HEK293 (cell line): ENCODE measurements at regions not wholly inside any gene's neighbourhood (a gene's known extent, or its start where the extent isn't known, plus 50 kb on each side); places are given as distances from the start of the nearest gene placed in this dataset.

Experiments used
- CTCF ChIA-PET: fragments of 350-600 bp; formaldehyde crosslinking; extraction: SDS; loops from one replicate; lab custom pipeline; 2021; ENCODE audit warnings: antibody characterized with exemption; lab: Yijun Ruan, JAX
- POLR2A ChIA-PET: fragments of 300-600 bp; formaldehyde crosslinking; extraction: SDS; loops from one replicate; lab custom pipeline; 2020; ENCODE audit warnings: antibody characterized with exemption, inconsistent platforms; lab: Yijun Ruan, JAX
- H3K27ac ChIP-seq: fragments of 200-500 bp; sonication (Bioruptor generic); 2 replicates; pipeline ENCODE4 v1.5.1; 2014; ENCODE audit warnings: low read depth, low read length, control low read depth, inconsistent platforms; ENCODE audit errors: extremely low read depth
- H3K36me3 ChIP-seq, 2 experiments: fragments of 200-500 bp in 1 of 2; sonication (Bioruptor generic) in 1 of 2; 1 replicate in 1 of 2; 2 replicates in 1 of 2; pipeline ENCODE4 v1.5.1; 2014 to 2017; ENCODE audit warnings: inconsistent platforms in 2 of 2, low read length in 2 of 2; ENCODE audit not compliant: control insufficient read depth in 2 of 2, insufficient read depth in 1 of 2
- H3K4me1 ChIP-seq: fragments of 200-500 bp; sonication (Bioruptor generic); 2 replicates; pipeline ENCODE4 v1.5.1; 2014; ENCODE audit warnings: mild to moderate bottlenecking, low read length, inconsistent platforms; ENCODE audit not compliant: control insufficient read depth, insufficient read depth
- H3K4me3 ChIP-seq: 2 replicates; pipeline ENCODE4 v1.5.1; 2011; ENCODE audit warnings: low read depth, mild to moderate bottlenecking, control low read depth, low read length, moderate library complexity
- H3K9me3 ChIP-seq: fragments of 200-500 bp; sonication (Bioruptor generic); 2 replicates; pipeline ENCODE4 v1.5.1; 2014; ENCODE audit warnings: low read depth, low read length, inconsistent platforms; ENCODE audit not compliant: control insufficient read depth, insufficient read depth
- CTCF ChIP-seq: fragments of 450-650 bp; formaldehyde crosslinking; IDR thresholded peaks from 2 replicates; pipeline ENCODE4 v1.5.1; 2016; ENCODE audit warnings: missing biosample characterization, missing genetic modification characterization
- EGR2 ChIP-seq: fragments of 450-650 bp; formaldehyde crosslinking; IDR thresholded peaks from 2 replicates; pipeline ENCODE4 v1.5.1; 2016; ENCODE audit warnings: low read depth, missing biosample characterization, missing genetic modification characterization
- HOXA7 ChIP-seq: sonication (generic); formaldehyde crosslinking; IDR thresholded peaks from 2 replicates; pipeline ENCODE4 v1.8.1; 2022; ENCODE audit warnings: missing genetic modification reagents, borderline replicate concordance
- KLF1 ChIP-seq: fragments of 450-650 bp; formaldehyde crosslinking; IDR thresholded peaks from 2 replicates; pipeline ENCODE4 v1.5.1; 2016; ENCODE audit warnings: missing biosample characterization, missing genetic modification characterization
- KLF17 ChIP-seq: fragments of 450-650 bp; formaldehyde crosslinking; IDR thresholded peaks from 2 replicates; pipeline ENCODE4 v1.5.1; 2016; ENCODE audit warnings: missing biosample characterization, missing genetic modification characterization
- KLF7 ChIP-seq: fragments of 450-650 bp; formaldehyde crosslinking; IDR thresholded peaks from 2 replicates; pipeline ENCODE4 v1.5.1; 2016; ENCODE audit warnings: missing biosample characterization, missing genetic modification characterization, borderline replicate concordance
- PRDM6 ChIP-seq: fragments of 450-650 bp; formaldehyde crosslinking; IDR thresholded peaks from 2 replicates; pipeline ENCODE4 v1.5.1; 2017; ENCODE audit warnings: missing biosample characterization, missing genetic modification characterization
- ZBTB1 ChIP-seq: fragments of 450-650 bp; formaldehyde crosslinking; IDR thresholded peaks from 2 replicates; pipeline ENCODE4 v1.5.1; 2016; ENCODE audit warnings: missing biosample characterization, missing genetic modification characterization
- ZBTB48 ChIP-seq: fragments of 450-650 bp; formaldehyde crosslinking; IDR thresholded peaks from 2 replicates; pipeline ENCODE4 v1.5.1; 2016; ENCODE audit warnings: missing biosample characterization, missing genetic modification characterization
- ZNF112 ChIP-seq: fragments of 450-650 bp; formaldehyde crosslinking; IDR thresholded peaks from 2 replicates; pipeline ENCODE4 v1.5.0; 2017; ENCODE audit warnings: missing biosample characterization, missing genetic modification characterization
- ZNF132 ChIP-seq: fragments of 450-650 bp; formaldehyde crosslinking; IDR thresholded peaks from 2 replicates; pipeline ENCODE4 v1.5.1; 2017; ENCODE audit warnings: missing biosample characterization, missing genetic modification characterization, borderline replicate concordance
- ZNF133 ChIP-seq: fragments of 450-650 bp; formaldehyde crosslinking; IDR thresholded peaks from 2 replicates; pipeline ENCODE4 v1.5.1; 2016; ENCODE audit warnings: missing biosample characterization, missing genetic modification characterization
- ZNF280C ChIP-seq: fragments of 450-650 bp; formaldehyde crosslinking; IDR thresholded peaks from 2 replicates; pipeline ENCODE4 v1.5.1; 2016; ENCODE audit warnings: missing biosample characterization, missing genetic modification characterization
- ZNF521 ChIP-seq: fragments of 450-650 bp; formaldehyde crosslinking; IDR thresholded peaks from 2 replicates; pipeline ENCODE4 v1.5.1; 2017; ENCODE audit warnings: missing biosample characterization, mild to moderate bottlenecking, missing genetic modification characterization
- ZNF645 ChIP-seq: fragments of 450-650 bp; formaldehyde crosslinking; IDR thresholded peaks from 2 replicates; pipeline ENCODE4; 2016; ENCODE audit warnings: missing biosample characterization, missing genetic modification characterization
- ZNF670 ChIP-seq: fragments of 450-650 bp; formaldehyde crosslinking; IDR thresholded peaks from 2 replicates; pipeline ENCODE4 v1.5.1; 2016; ENCODE audit warnings: missing biosample characterization, missing genetic modification characterization, low read depth
- ZNF704 ChIP-seq: fragments of 450-650 bp; formaldehyde crosslinking; IDR thresholded peaks from 2 replicates; pipeline ENCODE4 v1.5.1; 2016; ENCODE audit warnings: missing biosample characterization, missing genetic modification characterization
- ZNF707 ChIP-seq: fragments of 450-650 bp; formaldehyde crosslinking; IDR thresholded peaks from 2 replicates; pipeline ENCODE4 v1.5.1; 2016; ENCODE audit warnings: missing biosample characterization, missing genetic modification characterization
- ZSCAN23 ChIP-seq: fragments of 450-650 bp; formaldehyde crosslinking; IDR thresholded peaks from 2 replicates; pipeline ENCODE4 v1.5.1; 2016; ENCODE audit warnings: missing biosample characterization, missing genetic modification characterization
- TF ChIP-seq, protein P1 (sequence below): fragments of 450-650 bp; formaldehyde crosslinking; IDR thresholded peaks from 2 replicates; pipeline ENCODE4 v1.5.1; 2016; ENCODE audit warnings: missing biosample characterization, missing genetic modification characterization
- TF ChIP-seq, protein P2 (sequence below): fragments of 450-650 bp; formaldehyde crosslinking; IDR thresholded peaks from 2 replicates; pipeline ENCODE4 v1.5.1; 2016; ENCODE audit warnings: missing biosample characterization, missing genetic modification characterization
- TF ChIP-seq, protein P3 (sequence below): fragments of 450-650 bp; formaldehyde crosslinking; IDR thresholded peaks from 2 replicates; pipeline ENCODE4 v1.5.1; 2017; ENCODE audit warnings: missing biosample characterization, missing genetic modification characterization

GRCh38 chr18:38284972-38285371 lies 719.4 kb upstream of the CELF4 start (continued):
- TF ChIP-seq, protein P1, sequence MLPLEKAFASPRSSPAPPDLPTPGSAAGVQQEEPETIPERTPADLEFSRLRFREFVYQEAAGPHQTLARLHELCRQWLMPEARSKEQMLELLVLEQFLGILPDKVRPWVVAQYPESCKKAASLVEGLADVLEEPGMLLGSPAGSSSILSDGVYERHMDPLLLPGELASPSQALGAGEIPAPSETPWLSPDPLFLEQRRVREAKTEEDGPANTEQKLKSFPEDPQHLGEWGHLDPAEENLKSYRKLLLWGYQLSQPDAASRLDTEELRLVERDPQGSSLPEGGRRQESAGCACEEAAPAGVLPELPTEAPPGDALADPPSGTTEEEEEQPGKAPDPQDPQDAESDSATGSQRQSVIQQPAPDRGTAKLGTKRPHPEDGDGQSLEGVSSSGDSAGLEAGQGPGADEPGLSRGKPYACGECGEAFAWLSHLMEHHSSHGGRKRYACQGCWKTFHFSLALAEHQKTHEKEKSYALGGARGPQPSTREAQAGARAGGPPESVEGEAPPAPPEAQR (tag by site-specific recombination): no peak
- TF ChIP-seq ZBTB48 (tag by site-specific recombination): no peak
- no peak for TF ChIP-seq KLF7 (tag by site-specific recombination)
- no peak for TF ChIP-seq ZSCAN23 (tag by site-specific recombination)
- TF ChIP-seq HOXA7 (CRISPR knock-in tag): no peak
- TF ChIP-seq ZNF521 (tag by site-specific recombination): no peak
- TF ChIP-seq ZNF280C (tag by site-specific recombination): no peak
- no peak for TF ChIP-seq ZBTB1 (tag by site-specific recombination)
- no peak for TF ChIP-seq ZNF645 (tag by site-specific recombination)
- TF ChIP-seq, protein P2, sequence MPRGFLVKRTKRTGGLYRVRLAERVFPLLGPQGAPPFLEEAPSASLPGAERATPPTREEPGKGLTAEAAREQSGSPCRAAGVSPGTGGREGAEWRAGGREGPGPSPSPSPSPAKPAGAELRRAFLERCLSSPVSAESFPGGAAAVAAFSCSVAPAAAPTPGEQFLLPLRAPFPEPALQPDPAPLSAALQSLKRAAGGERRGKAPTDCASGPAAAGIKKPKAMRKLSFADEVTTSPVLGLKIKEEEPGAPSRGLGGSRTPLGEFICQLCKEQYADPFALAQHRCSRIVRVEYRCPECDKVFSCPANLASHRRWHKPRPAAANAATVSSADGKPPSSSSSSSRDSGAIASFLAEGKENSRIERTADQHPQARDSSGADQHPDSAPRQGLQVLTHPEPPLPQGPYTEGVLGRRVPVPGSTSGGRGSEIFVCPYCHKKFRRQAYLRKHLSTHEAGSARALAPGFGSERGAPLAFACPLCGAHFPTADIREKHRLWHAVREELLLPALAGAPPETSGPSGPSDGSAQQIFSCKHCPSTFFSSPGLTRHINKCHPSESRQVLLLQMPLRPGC (tag by site-specific recombination): no peak
- no peak for TF ChIP-seq ZNF670 (tag by site-specific recombination)
- TF ChIP-seq, all 188 proteins: peak for 0

GRCh38 chr18:38263066-38263465 lies 697.5 kb upstream of the CELF4 start:
- no peak overlapping the region for H3K27ac ChIP-seq
- TF ChIP-seq, protein P3, sequence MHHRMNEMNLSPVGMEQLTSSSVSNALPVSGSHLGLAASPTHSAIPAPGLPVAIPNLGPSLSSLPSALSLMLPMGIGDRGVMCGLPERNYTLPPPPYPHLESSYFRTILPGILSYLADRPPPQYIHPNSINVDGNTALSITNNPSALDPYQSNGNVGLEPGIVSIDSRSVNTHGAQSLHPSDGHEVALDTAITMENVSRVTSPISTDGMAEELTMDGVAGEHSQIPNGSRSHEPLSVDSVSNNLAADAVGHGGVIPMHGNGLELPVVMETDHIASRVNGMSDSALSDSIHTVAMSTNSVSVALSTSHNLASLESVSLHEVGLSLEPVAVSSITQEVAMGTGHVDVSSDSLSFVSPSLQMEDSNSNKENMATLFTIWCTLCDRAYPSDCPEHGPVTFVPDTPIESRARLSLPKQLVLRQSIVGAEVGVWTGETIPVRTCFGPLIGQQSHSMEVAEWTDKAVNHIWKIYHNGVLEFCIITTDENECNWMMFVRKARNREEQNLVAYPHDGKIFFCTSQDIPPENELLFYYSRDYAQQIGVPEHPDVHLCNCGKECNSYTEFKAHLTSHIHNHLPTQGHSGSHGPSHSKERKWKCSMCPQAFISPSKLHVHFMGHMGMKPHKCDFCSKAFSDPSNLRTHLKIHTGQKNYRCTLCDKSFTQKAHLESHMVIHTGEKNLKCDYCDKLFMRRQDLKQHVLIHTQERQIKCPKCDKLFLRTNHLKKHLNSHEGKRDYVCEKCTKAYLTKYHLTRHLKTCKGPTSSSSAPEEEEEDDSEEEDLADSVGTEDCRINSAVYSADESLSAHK: no peak
- TF ChIP-seq PRDM6 (tag by site-specific recombination) (no peak), ZNF133 (tag by site-specific recombination) (no peak), ZNF112 (no peak), KLF1 (tag by site-specific recombination) (no peak), KLF17 (tag by site-specific recombination) (no peak), ZNF704 (tag by site-specific recombination) (no peak), ZNF132 (tag by site-specific recombination) (no peak), EGR2 (tag by site-specific recombination) (no peak), CTCF (no peak), ZNF707 (tag by site-specific recombination) (no peak), ZSCAN23 (tag by site-specific recombination) (no peak)

More at GRCh38 chr18:38263066-38263465, 697.5 kb upstream of the CELF4 start:
- Histone ChIP-seq H3K4me1 (no peaks in the 10 kb centered on the region), H3K36me3 (no peaks in the 10 kb centered on the region), H3K4me3 (no peak overlapping the region), H3K9me3 (no peaks in the 10 kb centered on the region)
- ChIA-PET CTCF (interaction anchor here (0.7 kb wide), 1 partner anchor 372 kb away, joined by 3 read pairs; no protein-coding TSS in a partner anchor), POLR2A (no interaction called here)
